Activated CD4-positive, alpha-beta T cell treated with anti-CD3 and anti-CD28 coated beads for 36 hours (primary cell): ENCODE measurements at regions not wholly inside any gene's neighbourhood (a gene's known extent, or its start where the extent isn't known, plus 50 kb on each side); places are given as distances from the start of the nearest gene placed in this dataset.

Experiments used
- ATAC-seq: fragments of 200-7000 bp; cut with Tn5 transposase; one replicate; pipeline ENCODE4 v1.10.0; 2021; ENCODE audit warnings: mild to moderate bottlenecking, moderate library complexity
- CTCF ChIA-PET: fragments of 350-600 bp; sonication (Branson Sonifier 250); formaldehyde crosslinking; loops from one replicate; lab custom pipeline; 2021; ENCODE audit warnings: antibody characterized with exemption; lab: Charles Lee
- POLR2A ChIA-PET: fragments of 350-600 bp; sonication (Branson Sonifier 250); formaldehyde crosslinking; loops from one replicate; lab custom pipeline; 2021; ENCODE audit warnings: antibody characterized with exemption, inconsistent platforms; lab: Charles Lee
- DNase-seq: peaks from one replicate; pipeline ENCODE4 v3.0.0-alpha.2; 2020
- H3K27ac Mint-ChIP-seq: one replicate; pipeline ENCODE4 v1.8.0; 2021; ENCODE audit warnings: mixed read lengths
- H3K27me3 Mint-ChIP-seq: one replicate; pipeline ENCODE4 v1.8.0; 2021; ENCODE audit warnings: mixed read lengths
- H3K36me3 Mint-ChIP-seq: one replicate; pipeline ENCODE4 v1.8.0; 2021; ENCODE audit warnings: low read depth, mixed read lengths
- H3K4me1 Mint-ChIP-seq: one replicate; pipeline ENCODE4 v1.8.0; 2021; ENCODE audit warnings: mixed read lengths
- H3K4me3 Mint-ChIP-seq: one replicate; pipeline ENCODE4 v1.8.0; 2021; ENCODE audit warnings: mild to moderate bottlenecking, moderate library complexity, mixed read lengths
- H3K9me3 Mint-ChIP-seq: one replicate; pipeline ENCODE4 v1.8.0; 2021; ENCODE audit warnings: low read depth, mixed read lengths
- intact Hi-C, 2 experiments: fragments of 100-400 bp; cut with DNase I in 1 of 2; cut with micrococcal nuclease in 1 of 2; formaldehyde crosslinking; loops; one replicate each; pipeline versions ENCODE4 v1.14.2 to v1.15.1; 2022 to 2024; cut with DNase I, micrococcal nuclease

DNA sequence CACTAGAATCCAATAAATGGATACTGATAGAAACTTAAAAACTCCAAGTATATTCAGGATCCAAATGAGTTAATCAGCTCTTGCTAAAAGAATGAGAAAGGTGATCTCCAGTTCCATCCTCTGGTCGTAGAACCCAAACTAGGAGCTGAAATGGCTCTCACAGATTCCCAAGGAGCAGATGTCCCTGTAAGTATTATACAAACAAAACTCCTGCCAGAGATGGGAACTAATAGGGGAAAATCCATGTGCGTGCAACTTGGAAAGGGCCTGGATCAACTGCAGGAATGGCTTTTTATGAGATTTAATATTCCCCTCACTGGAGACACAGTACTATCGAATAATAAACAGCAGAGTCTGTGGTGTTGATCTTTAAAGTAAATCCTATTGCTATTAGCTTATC lies 309.2 kb upstream of the TBX3 start:
- ChIA-PET CTCF (no interaction called here), POLR2A (no interaction called here)
- Mint-ChIP-seq H3K4me3 (no peak overlapping the region), H3K27me3 (no peaks in the 10 kb centered on the region), H3K36me3 (no peaks in the 10 kb centered on the region), H3K9me3 (peaks cover 9% of the 10 kb centered on the region), H3K4me1 (no peaks in the 10 kb centered on the region), H3K27ac (no peak overlapping the region)
- no peak for DNase-seq
- ATAC-seq = no peak
- intact Hi-C loops = no loop called here

DNA sequence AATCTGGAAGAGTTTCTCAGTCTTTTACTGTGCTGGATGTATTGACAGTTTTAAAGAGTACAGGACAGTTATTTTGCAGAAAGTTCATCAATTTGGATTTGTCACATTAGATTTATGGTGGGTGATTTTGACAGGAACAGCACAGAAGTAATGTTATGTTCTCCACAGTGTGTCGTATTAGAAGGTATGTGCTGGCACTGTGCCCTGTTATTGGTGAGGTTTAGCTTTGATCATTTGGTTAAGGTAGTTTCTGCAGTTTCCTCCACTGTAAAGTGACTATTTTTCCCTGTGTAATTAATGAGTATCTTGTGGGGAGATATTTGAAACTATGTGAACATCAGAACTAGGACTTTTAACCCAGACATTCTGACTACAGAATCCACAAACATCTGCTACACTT lies 308.5 kb upstream of the TBX3 start:
- H3K9me3 Mint-ChIP-seq = peaks cover 9% of the 10 kb centered on the region
- no peaks in the 10 kb centered on the region for H3K36me3 Mint-ChIP-seq
- DNase-seq = no peak
- POLR2A ChIA-PET = no interaction called here
- no peaks in the 10 kb centered on the region for H3K4me1 Mint-ChIP-seq
- no peak overlapping the region for H3K4me3 Mint-ChIP-seq
- CTCF ChIA-PET = interaction anchor here (0.7 kb wide), 1 partner anchor 326 kb away, joined by 3 read pairs; no protein-coding TSS in a partner anchor
- intact Hi-C loops = no loop called here
- ATAC-seq = no peak
- no peak overlapping the region for H3K27ac Mint-ChIP-seq
- no peaks in the 10 kb centered on the region for H3K27me3 Mint-ChIP-seq

- no peaks in the 10 kb centered on the region for H3K36me3 Mint-ChIP-seq
- no peak overlapping the region for H3K4me3 Mint-ChIP-seq
- peaks cover 5% of the 10 kb centered on the region for H3K9me3 Mint-ChIP-seq
- intact Hi-C loops = no loop called here
- H3K27me3 Mint-ChIP-seq = no peaks in the 10 kb centered on the region
- no peak for ATAC-seq
- H3K27ac Mint-ChIP-seq = no peak overlapping the region
- CTCF ChIA-PET = interaction anchor here (0.7 kb wide), 1 partner anchor 27 kb away, joined by 4 read pairs; no protein-coding TSS in a partner anchor
- no peaks in the 10 kb centered on the region for H3K4me1 Mint-ChIP-seq
- POLR2A ChIA-PET = no interaction called here
- no peak for DNase-seq
Measured at GRCh38 chr12:114990381-114990780, 306.4 kb upstream of the TBX3 start.

GRCh38 chr12:114986849-114987248 lies 302.9 kb upstream of the TBX3 start:
- Mint-ChIP-seq H3K36me3 (no peaks in the 10 kb centered on the region), H3K4me1 (no peaks in the 10 kb centered on the region), H3K4me3 (no peak overlapping the region), H3K27ac (no peak overlapping the region), H3K9me3 (peaks cover 3% of the 10 kb centered on the region), H3K27me3 (no peaks in the 10 kb centered on the region)
- ChIA-PET CTCF (interaction anchor here (0.7 kb wide), 1 partner anchor 1007 kb away, joined by 3 read pairs; no protein-coding TSS in a partner anchor), POLR2A (no interaction called here)
- ATAC-seq (no peak), DNase-seq (no peak)
- intact Hi-C loops = no loop called here

DNA sequence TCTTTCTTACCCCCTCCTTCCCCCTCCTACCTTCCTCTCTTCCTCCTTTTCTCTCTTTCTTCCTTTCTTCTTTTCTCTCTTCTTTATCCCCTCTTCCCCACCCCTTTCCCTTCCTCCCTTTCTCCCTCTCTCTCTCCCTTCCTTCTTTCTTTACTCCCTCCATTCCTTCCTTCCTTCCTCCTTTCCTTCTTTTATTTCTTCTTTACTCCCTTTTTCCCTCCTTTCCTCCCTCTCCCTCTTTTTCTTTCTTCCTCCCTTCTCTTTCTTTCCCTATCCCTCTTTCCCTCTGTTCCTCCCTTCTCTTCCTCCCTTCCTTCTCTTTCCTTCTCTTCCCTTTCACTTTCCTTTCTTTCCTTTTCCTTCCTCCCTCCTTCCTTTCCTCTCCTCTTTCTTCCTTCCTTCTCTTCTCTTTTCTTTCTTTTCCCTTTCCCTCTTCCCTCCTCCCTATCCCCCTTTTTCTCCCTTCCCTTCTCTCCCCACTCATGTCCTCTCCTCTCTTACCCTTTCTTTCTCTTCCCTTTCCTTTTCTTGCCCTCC lies 302.3 kb upstream of the TBX3 start:
- ATAC-seq = no peak
- ChIA-PET POLR2A (no interaction called here), CTCF (interaction anchor here (0.7 kb wide), 1 partner anchor 1006 kb away, joined by 3 read pairs; no protein-coding TSS in a partner anchor)
- H3K27ac Mint-ChIP-seq = no peak overlapping the region
- no peak for DNase-seq
- H3K27me3 Mint-ChIP-seq = no peaks in the 10 kb centered on the region
- intact Hi-C loops = no loop called here
- no peaks in the 10 kb centered on the region for H3K4me1 Mint-ChIP-seq
- H3K36me3 Mint-ChIP-seq = no peaks in the 10 kb centered on the region
- no peak overlapping the region for H3K4me3 Mint-ChIP-seq
- peaks cover 3% of the 10 kb centered on the region for H3K9me3 Mint-ChIP-seq

DNA sequence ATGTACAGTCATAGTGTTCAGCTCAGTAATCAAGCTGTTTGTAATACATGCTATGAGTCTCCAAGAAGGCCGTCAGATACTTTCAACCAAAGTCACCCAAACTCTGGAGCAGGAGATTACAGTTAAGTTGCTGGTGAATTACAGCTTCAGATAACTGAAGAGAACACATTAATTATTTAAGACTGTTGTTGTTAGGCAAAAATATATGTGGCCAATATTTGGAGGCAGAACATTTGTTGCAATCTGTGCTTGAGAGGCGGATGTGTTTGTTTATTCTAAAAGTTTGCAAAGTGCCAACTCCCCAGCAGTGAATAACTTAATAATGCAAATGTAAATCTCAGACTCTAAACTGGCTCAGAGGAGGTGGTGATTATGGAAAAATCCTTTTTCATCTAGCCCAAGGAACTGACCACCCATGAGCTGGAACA lies 300.7 kb upstream of the TBX3 start:
- H3K9me3 Mint-ChIP-seq = no peaks in the 10 kb centered on the region
- no peaks in the 10 kb centered on the region for H3K36me3 Mint-ChIP-seq
- H3K27me3 Mint-ChIP-seq = no peaks in the 10 kb centered on the region
- ChIA-PET CTCF (no interaction called here), POLR2A (no interaction called here)
- H3K4me1 Mint-ChIP-seq = no peaks in the 10 kb centered on the region
- no peak for ATAC-seq
- H3K4me3 Mint-ChIP-seq = no peak overlapping the region
- intact Hi-C loops = no loop called here
- no peak overlapping the region for H3K27ac Mint-ChIP-seq
- DNase-seq = no peak

DNA sequence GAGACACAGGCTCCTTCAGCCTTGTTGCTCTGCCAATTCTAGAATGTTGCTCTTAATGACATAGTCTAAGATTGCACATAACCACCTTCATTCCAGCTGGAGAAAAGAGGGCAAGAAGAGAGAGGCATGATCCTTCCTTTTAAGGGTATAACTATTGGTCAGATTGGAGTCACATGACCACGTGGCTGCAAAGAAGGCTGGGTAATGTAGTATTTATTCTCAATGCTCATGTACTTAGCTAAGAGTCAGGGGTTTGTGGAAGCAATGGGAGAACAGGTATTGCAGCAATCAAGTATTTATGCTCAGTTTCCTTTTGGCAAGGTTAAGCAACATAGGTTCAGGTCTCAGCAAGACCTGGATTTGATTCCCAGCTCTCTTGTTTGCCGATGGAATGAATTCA lies 298.8 kb upstream of the TBX3 start:
- H3K4me3 Mint-ChIP-seq = no peak overlapping the region
- POLR2A ChIA-PET = no interaction called here
- H3K36me3 Mint-ChIP-seq = no peaks in the 10 kb centered on the region
- CTCF ChIA-PET = interaction anchor here (0.8 kb wide), 1 partner anchor 485 kb away, joined by 3 read pairs; no protein-coding TSS in a partner anchor
- H3K27me3 Mint-ChIP-seq = no peaks in the 10 kb centered on the region
- intact Hi-C loops = no loop called here
- ATAC-seq (no peak), DNase-seq (no peak)
- H3K4me1 Mint-ChIP-seq = no peaks in the 10 kb centered on the region
- H3K9me3 Mint-ChIP-seq = peaks cover 4% of the 10 kb centered on the region
- H3K27ac Mint-ChIP-seq = no peak overlapping the region

- peaks cover 4% of the 10 kb centered on the region for H3K9me3 Mint-ChIP-seq
- ChIA-PET CTCF (no interaction called here), POLR2A (no interaction called here)
- no peak overlapping the region for H3K4me3 Mint-ChIP-seq
- H3K27me3 Mint-ChIP-seq = no peaks in the 10 kb centered on the region
- H3K27ac Mint-ChIP-seq = no peak overlapping the region
- no peaks in the 10 kb centered on the region for H3K36me3 Mint-ChIP-seq
- intact Hi-C loops = no loop called here
- no peak for DNase-seq
- ATAC-seq = no peak
- no peaks in the 10 kb centered on the region for H3K4me1 Mint-ChIP-seq
Measured at GRCh38 chr12:114981036-114981435, 297.1 kb upstream of the TBX3 start.

GRCh38 chr12:114976959-114977358 lies 293.0 kb upstream of the TBX3 start:
- H3K4me3 Mint-ChIP-seq = no peak overlapping the region
- H3K9me3 Mint-ChIP-seq = peaks cover 4% of the 10 kb centered on the region
- H3K27ac Mint-ChIP-seq = no peak overlapping the region
- DNase-seq = no peak
- CTCF ChIA-PET = no interaction called here
- POLR2A ChIA-PET = no interaction called here
- no peaks in the 10 kb centered on the region for H3K27me3 Mint-ChIP-seq
- intact Hi-C loops = no loop called here
- no peaks in the 10 kb centered on the region for H3K4me1 Mint-ChIP-seq
- no peak for ATAC-seq
- H3K36me3 Mint-ChIP-seq = no peaks in the 10 kb centered on the region

GRCh38 chr12:114976372-114976771 lies 292.4 kb upstream of the TBX3 start:
- intact Hi-C loops = no loop called here
- ChIA-PET CTCF (no interaction called here), POLR2A (no interaction called here)
- DNase-seq (no peak), ATAC-seq (no peak)
- Mint-ChIP-seq H3K27ac (no peak overlapping the region), H3K9me3 (peaks cover 4% of the 10 kb centered on the region), H3K36me3 (no peaks in the 10 kb centered on the region), H3K27me3 (no peaks in the 10 kb centered on the region), H3K4me3 (no peak overlapping the region), H3K4me1 (no peaks in the 10 kb centered on the region)

- no peaks in the 10 kb centered on the region for H3K27me3 Mint-ChIP-seq
- ChIA-PET POLR2A (no interaction called here), CTCF (no interaction called here)
- no peak for DNase-seq
- peaks cover 4% of the 10 kb centered on the region for H3K9me3 Mint-ChIP-seq
- H3K4me1 Mint-ChIP-seq = no peaks in the 10 kb centered on the region
- ATAC-seq = no peak
- H3K36me3 Mint-ChIP-seq = no peaks in the 10 kb centered on the region
- intact Hi-C loops = no loop called here
- H3K27ac Mint-ChIP-seq = no peak overlapping the region
- H3K4me3 Mint-ChIP-seq = no peak overlapping the region
Measured at GRCh38 chr12:114975640-114976310, 291.8 kb upstream of the TBX3 start.

DNA sequence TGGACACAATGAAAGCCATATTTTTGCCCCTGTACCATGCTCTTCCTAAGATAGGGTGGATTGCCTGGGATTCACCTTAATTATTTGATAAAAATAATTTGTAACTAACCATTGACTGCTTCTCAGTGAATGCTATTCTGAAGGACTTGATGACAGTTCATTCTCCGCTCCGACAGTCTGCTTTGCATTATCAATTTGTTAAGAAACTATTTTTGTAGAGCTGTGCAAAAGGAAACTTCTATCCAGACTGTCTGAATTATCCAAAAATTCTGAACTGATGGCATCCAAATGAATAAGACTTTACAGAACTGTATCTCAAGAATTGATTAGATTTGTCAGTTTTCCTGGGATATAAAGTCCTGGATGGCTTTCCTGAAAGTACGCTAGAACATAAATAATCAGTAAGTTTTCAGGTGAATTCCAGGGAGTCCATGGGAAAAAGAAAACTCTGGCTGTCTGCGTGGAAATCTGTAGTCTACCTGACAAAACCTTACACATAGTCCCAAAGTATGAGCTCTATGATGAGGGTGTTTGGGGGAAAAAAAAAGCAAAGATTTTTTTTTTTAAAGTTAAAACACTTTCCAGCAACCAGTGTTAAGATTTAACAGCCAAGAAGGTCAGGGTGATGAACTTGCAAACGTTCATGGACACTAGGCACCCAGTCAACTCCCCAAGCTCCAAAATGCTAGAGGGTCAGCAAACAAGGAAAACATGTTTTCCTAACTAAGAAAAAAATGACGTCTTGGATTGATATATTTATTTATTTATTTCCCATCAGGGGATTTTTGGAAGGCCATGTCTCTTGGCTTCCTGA lies 291.1 kb upstream of the TBX3 start:
- DNase-seq (no peak), ATAC-seq (no peak)
- ChIA-PET POLR2A (no interaction called here), CTCF (no interaction called here)
- Mint-ChIP-seq H3K36me3 (no peaks in the 10 kb centered on the region), H3K9me3 (peaks cover 4% of the 10 kb centered on the region), H3K27ac (no peak overlapping the region), H3K4me3 (no peak overlapping the region), H3K4me1 (no peaks in the 10 kb centered on the region), H3K27me3 (no peaks in the 10 kb centered on the region)
- intact Hi-C loops = no loop called here
